Liver (tissue), 8 donors: ENCODE measurements at regions not wholly inside any gene's neighbourhood (a gene's known extent, or its start where the extent isn't known, plus 50 kb on each side); places are given as distances from the start of the nearest gene placed in this dataset.

ENCODE experiments used
- DNase-seq: peaks from one replicate; pipeline ENCODE4 v3.0.0-alpha.2; 2017; ENCODE audit warnings: low spot score
- H3K27ac ChIP-seq, 2 donors: one replicate each; pipeline ENCODE4 v1.7.0; 2013; ENCODE audit warnings: inconsistent platforms in 2 of 2, low read length in 2 of 2, control low read depth in 1 of 2, low read depth in 1 of 2, mild to moderate bottlenecking in 1 of 2
- H3K27me3 ChIP-seq, 4 donors: one replicate each; pipeline versions ENCODE4 v1.6.1 to v1.7.0; 2013; ENCODE audit warnings: low read length in 3 of 4, inconsistent platforms in 1 of 4, mild to moderate bottlenecking in 1 of 4, moderate library complexity in 1 of 4; ENCODE audit not compliant: control insufficient read depth in 4 of 4, insufficient read depth in 4 of 4
- H3K36me3 ChIP-seq, 4 donors: one replicate each; pipeline versions ENCODE4 v1.6.1 to v1.7.0; 2013; ENCODE audit warnings: low read length in 3 of 4, mild to moderate bottlenecking in 3 of 4, low read depth in 1 of 4, moderate library complexity in 1 of 4; ENCODE audit not compliant: control insufficient read depth in 4 of 4, insufficient read depth in 3 of 4
- H3K4me1 ChIP-seq, 4 donors: one replicate each; pipeline versions ENCODE4 v1.6.1 to v1.7.0; 2013; ENCODE audit warnings: low read length in 3 of 4, mild to moderate bottlenecking in 3 of 4, moderate library complexity in 1 of 4; ENCODE audit not compliant: control insufficient read depth in 4 of 4, insufficient read depth in 4 of 4
- H3K4me3 ChIP-seq, 3 donors: one replicate each; pipeline versions ENCODE4 v1.6.1 to v1.7.0; 2013; ENCODE audit warnings: low read length in 3 of 3, control low read depth in 1 of 3, low read depth in 1 of 3, mild to moderate bottlenecking in 1 of 3
- H3K9ac ChIP-seq, 2 donors: one replicate each; pipeline ENCODE4 v1.7.0; 2013; ENCODE audit warnings: low read length in 2 of 2, mild to moderate bottlenecking in 2 of 2, moderate library complexity in 2 of 2, control low read depth in 1 of 2, low read depth in 1 of 2
- H3K9me3 ChIP-seq, 4 donors: one replicate each; pipeline versions ENCODE4 v1.6.1 to v1.7.0; 2013; ENCODE audit warnings: low read length in 3 of 4; ENCODE audit not compliant: control insufficient read depth in 4 of 4
- ATF3 ChIP-seq: IDR thresholded peaks from 2 replicates; pipeline ENCODE4 v1.6.1; 2016; ENCODE audit warnings: antibody characterized with exemption
- CTCF ChIP-seq: fragments of 150-350 bp; IDR thresholded peaks from 2 replicates; pipeline ENCODE4 v1.5.1; 2017; ENCODE audit warnings: improper control_type of control experiment, low read depth, low read length; ENCODE audit not compliant: missing input control
- EGR1 ChIP-seq, 2 donors: IDR thresholded peaks; 2 replicates each; pipeline ENCODE4 v1.6.1; 2016 to 2018; ENCODE audit warnings: antibody characterized with exemption in 2 of 2, low read depth in 2 of 2
- FOXA1 ChIP-seq: IDR thresholded peaks from 2 replicates; pipeline ENCODE4 v1.6.1; 2016; ENCODE audit warnings: antibody characterized with exemption
- FOXA2 ChIP-seq: IDR thresholded peaks from 2 replicates; pipeline ENCODE4 v1.6.1; 2016; ENCODE audit warnings: antibody characterized with exemption
- GABPA ChIP-seq, 2 donors: IDR thresholded peaks in 1 of 2; conservative IDR thresholded peaks in 1 of 2; 2 replicates each; pipeline ENCODE4 v1.6.1; 2016; ENCODE audit warnings: antibody characterized with exemption in 2 of 2, mild to moderate bottlenecking in 1 of 2, moderate library complexity in 1 of 2
- HNF4A ChIP-seq, 2 donors: conservative IDR thresholded peaks; 2 replicates each; pipeline ENCODE4 v1.6.1; 2016; ENCODE audit warnings: antibody characterized with exemption in 2 of 2, mild to moderate bottlenecking in 2 of 2
- HNF4G ChIP-seq: IDR thresholded peaks from 2 replicates; pipeline ENCODE4 v1.6.1; 2016; ENCODE audit warnings: antibody characterized with exemption
- JUND ChIP-seq, 2 donors: IDR thresholded peaks; 2 replicates each; pipeline ENCODE4 v1.6.1; 2016; ENCODE audit warnings: antibody characterized with exemption in 2 of 2
- MAX ChIP-seq: IDR thresholded peaks from 2 replicates; pipeline ENCODE4 v1.6.1; 2016; ENCODE audit warnings: antibody characterized with exemption
- NR2F2 ChIP-seq: IDR thresholded peaks from 2 replicates; pipeline ENCODE4 v1.6.1; 2016; ENCODE audit warnings: antibody characterized with exemption
- RAD21 ChIP-seq, 2 donors: IDR thresholded peaks; 2 replicates each; pipeline ENCODE4 v1.6.1; 2016; ENCODE audit warnings: antibody characterized with exemption in 2 of 2, mild to moderate bottlenecking in 2 of 2
- REST ChIP-seq: IDR thresholded peaks from 2 replicates; pipeline ENCODE4 v1.6.1; 2016; ENCODE audit warnings: antibody characterized with exemption, mild to moderate bottlenecking
- RXRA ChIP-seq, 2 donors: IDR thresholded peaks; 2 replicates each; pipeline ENCODE4 v1.6.1; 2017 to 2018; ENCODE audit warnings: antibody characterized with exemption in 2 of 2, mild to moderate bottlenecking in 1 of 2
- SP1 ChIP-seq: IDR thresholded peaks from 2 replicates; pipeline ENCODE4 v1.6.1; 2018; ENCODE audit warnings: antibody characterized with exemption, mild to moderate bottlenecking
- TAF1 ChIP-seq: conservative IDR thresholded peaks from 2 replicates; pipeline ENCODE4 v1.6.1; 2016; ENCODE audit warnings: antibody characterized with exemption, mild to moderate bottlenecking
- YY1 ChIP-seq: IDR thresholded peaks from 2 replicates; pipeline ENCODE4 v1.6.1; 2016; ENCODE audit warnings: antibody characterized with exemption, mild to moderate bottlenecking
- ZBTB33 ChIP-seq: IDR thresholded peaks from 2 replicates; pipeline ENCODE4 v1.6.1; 2016; ENCODE audit warnings: antibody characterized with exemption
- WGBS: extraction: QIAGEN DNeasy Blood & Tissue Kit; methylation state at CpG from one replicate; pipeline ENCODE4 v1.1.7; 2013; 5-methylcytosine and 5-hydroxymethylcytosine counted together
- donor health status: healthy.
- donor health status: healthy.
- donor health status: healthy.
- donor health status: healthy.
- donor health status: healthy.

- TF ChIP-seq MAX = no peak
- no peak for TF ChIP-seq RAD21 (IDR thresholded peaks at IDR 0.05)
- no peak for TF ChIP-seq CTCF
These were observed 147.2 kb downstream of the PRELID2 start (continued) for GRCh38 chr5:145687943-145688342.

- Histone ChIP-seq H3K4me3 (no peak overlapping the region), H3K4me1 (peaks cover 0 to 7% (median 7%) of the 10 kb centered on the region in 4 donors), H3K36me3 (no peaks in the 10 kb centered on the region), H3K27me3 (no peaks in the 10 kb centered on the region), H3K9ac (no peak overlapping the region), H3K9me3 (no peaks in the 10 kb centered on the region), H3K27ac (no peak overlapping the region)
- WGBS = 96% methylated on average over 1 of the region's 1 CpG
- TF ChIP-seq RAD21 (IDR thresholded peaks at IDR 0.05) (no peak), SP1 (no peak), HNF4A (conservative IDR thresholded peaks at IDR 0.05) (no peak)
- DNase-seq = no peak
These were observed 149.7 kb downstream of the PRELID2 start for GRCh38 chr5:145685417-145685816.

GRCh38 chr5:145683431-145683830 is 151.7 kb downstream of the PRELID2 start:
- Histone ChIP-seq H3K4me3 (no peak overlapping the region), H3K4me1 (peaks cover 0 to 7% (median 7%) of the 10 kb centered on the region in 4 donors), H3K27ac (no peak overlapping the region), H3K36me3 (no peaks in the 10 kb centered on the region), H3K27me3 (no peaks in the 10 kb centered on the region), H3K9me3 (no peaks in the 10 kb centered on the region), H3K9ac (no peak overlapping the region)
- TF ChIP-seq EGR1 (IDR thresholded peaks at IDR 0.05; ENCODE audit: low read depth in 2 of 2) (no peak), CTCF (no peak), GABPA (IDR thresholded peaks at IDR 0.05 in 1 of 2, conservative IDR thresholded peaks at IDR 0.05 in 1 of 2) (no peak), ATF3 (no peak), ZBTB33 (no peak), REST (no peak), RXRA (IDR thresholded peaks at IDR 0.05) (no peak), TAF1 (no peak), FOXA1 (no peak), MAX (no peak), JUND (IDR thresholded peaks at IDR 0.05) (no peak), NR2F2 (no peak), HNF4A (conservative IDR thresholded peaks at IDR 0.05) (no peak), HNF4G (no peak), YY1 (no peak), RAD21 (IDR thresholded peaks at IDR 0.05) (no peak), SP1 (no peak), FOXA2 (no peak)
- 91% methylated on average over 2 of the region's 2 CpGs for WGBS
- no peak for DNase-seq
